ENCODE measurements at regions not wholly inside any gene's neighbourhood (a gene's known extent, or its start where the extent isn't known, plus 50 kb on each side); places are given as distances from the start of the nearest gene placed in this dataset.
"Not testable (repeated sequence)": the region's sequence is repeated elsewhere in the genome, so short reads cannot be mapped to it uniquely, and the experiment has no call there.

- no peak for DNase-seq
These were observed 136.2 kb upstream of the BOD1L1 start for GRCh38 chr4:13763707-13764106.

DNA sequence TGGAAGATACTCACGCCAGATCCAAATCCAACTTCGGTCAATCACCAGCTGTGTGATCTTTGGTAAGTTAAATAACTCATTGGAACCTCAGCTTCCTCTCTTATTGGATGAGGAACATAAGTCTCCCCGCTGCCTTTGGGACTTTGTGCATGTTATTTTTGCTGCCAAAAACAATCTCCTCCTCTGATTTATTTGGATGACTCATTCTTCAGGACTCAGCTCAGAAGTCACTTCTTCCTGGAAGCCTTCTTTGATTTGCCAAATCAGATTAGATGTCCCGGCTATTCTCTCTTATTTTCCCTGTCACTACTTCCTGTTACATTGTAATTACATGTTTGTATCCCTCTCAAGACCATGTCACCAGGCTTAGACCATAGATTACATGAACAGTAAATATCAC lies 138.0 kb upstream of the BOD1L1 start:
- no peak for DNase-seq

GRCh38 chr4:13766761-13767540 lies 139.4 kb upstream of the BOD1L1 start:
- DNase-seq, result no peak

DNA sequence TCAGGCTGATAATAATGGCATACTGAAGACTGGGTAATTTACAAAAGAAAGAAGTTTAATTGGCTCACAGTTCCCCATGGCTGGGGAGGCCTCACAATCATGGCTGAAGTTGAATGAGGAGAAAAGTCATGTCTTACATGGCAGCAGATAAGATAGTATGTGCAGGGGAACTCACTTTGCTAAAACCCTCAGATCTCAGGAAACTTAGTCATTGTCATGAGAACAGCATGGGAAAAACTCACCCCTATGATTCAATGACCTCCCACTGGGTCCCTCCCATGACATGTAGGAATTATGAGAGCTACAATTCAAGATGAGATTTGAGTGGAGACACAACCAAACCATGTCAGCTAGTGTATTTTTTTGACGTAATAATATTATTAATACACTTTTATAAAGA lies 149.8 kb upstream of the BOD1L1 start:
- no peak for DNase-seq

GRCh38 chr4:13778367-13778766 lies 150.8 kb upstream of the BOD1L1 start:
- no peak for DNase-seq

DNA sequence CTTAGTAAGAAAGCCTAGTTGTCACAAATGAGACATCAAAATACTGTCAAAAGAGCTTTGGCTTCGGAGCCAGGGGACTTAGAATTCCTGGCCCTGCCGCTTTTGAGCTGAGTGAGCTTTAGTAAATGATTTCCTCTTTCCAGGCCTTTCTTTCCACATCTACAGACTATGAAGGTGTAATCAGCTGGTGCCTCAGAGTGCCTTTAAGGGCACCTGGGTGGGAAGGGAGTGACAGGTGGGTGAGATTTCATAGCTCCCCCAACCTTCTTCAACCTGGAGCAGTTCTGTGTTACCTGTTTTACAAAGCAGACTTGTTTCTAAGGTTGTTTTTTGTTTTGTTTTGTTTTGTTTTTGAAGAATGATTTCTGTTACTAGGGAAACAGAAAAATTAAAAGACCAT lies 154.7 kb upstream of the BOD1L1 start:
- DNase-seq, result no peak

DNA sequence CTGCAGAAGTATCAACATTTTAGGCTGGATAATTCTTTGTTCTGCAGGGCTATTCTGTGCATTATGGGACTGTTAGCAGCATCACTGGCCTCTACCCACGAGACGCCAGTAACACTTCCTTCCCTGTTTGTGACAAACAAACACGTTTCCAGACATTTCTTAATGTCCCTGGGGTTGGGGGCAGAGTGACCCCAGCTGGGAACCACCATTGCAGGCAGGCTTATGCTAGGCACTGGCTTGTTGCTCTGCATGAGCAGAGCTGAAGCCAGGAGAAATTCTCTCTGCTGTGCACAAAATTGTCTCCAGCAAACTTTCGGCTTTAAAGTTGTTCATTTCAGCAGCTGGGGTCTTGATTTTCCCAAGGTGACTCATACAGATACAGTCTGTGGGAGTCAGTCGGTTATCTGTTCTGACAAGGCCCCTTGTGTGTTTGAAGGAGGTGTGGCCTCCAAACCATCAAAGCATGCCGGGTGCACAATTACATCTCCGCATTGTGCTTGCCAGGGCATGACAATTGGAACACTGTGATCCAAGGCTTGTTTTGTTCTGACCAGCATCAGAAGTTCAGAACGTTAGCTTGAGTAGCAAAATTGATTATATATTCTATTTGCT lies 156.4 kb upstream of the BOD1L1 start:
- no peak for DNase-seq

- DNase-seq, result no peak
These were observed 165.6 kb upstream of the BOD1L1 start for GRCh38 chr4:13793020-13793710.

GRCh38 chr4:13794819-13795565 lies 167.5 kb upstream of the BOD1L1 start:
- no peak for DNase-seq

- no peak for DNase-seq
These were observed 169.5 kb upstream of the BOD1L1 start for GRCh38 chr4:13797061-13797460.

GRCh38 chr4:13815231-13815630 lies 187.7 kb upstream of the BOD1L1 start:
- no peak for DNase-seq

DNA sequence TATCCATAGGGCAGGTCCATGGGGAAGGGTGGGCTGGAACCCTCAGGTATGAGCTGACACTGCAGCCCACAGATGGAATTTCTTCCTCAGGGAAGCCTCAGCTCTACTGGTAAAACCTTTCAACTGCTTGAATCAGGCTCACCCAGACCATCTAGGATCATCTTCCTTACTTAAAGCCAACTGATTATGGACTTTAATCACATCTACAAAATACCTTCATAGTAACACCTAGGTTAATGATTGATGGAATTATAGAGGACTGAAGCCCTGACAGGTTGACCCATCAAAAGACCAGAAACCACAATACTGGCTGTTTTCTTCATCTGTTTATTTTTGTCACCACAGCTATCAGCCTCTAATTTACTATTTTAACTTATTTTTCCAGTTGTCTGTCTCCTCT lies 188.9 kb upstream of the BOD1L1 start:
- DNase-seq, result no peak

DNA sequence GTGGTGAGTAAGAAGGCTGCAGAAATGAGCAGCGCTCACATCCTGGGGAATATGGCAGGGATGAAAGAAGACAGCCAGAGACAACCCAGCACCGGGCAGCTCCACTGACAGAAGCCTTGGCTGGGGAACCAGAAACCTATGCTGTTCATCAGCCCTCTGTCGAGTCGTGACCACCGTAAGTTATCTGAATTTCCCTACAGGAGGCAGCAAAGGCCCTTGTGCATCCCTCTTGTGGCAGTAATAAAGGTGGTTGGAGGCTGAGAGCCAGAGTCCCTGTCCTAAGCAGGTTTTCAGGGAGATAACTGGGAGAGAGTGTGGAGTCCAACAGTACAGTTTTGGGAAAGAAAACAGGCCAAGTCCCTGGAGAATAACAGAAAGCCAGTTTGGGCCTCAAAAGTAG lies 194.0 kb upstream of the BOD1L1 start:
- DNase-seq, result no peak

DNA sequence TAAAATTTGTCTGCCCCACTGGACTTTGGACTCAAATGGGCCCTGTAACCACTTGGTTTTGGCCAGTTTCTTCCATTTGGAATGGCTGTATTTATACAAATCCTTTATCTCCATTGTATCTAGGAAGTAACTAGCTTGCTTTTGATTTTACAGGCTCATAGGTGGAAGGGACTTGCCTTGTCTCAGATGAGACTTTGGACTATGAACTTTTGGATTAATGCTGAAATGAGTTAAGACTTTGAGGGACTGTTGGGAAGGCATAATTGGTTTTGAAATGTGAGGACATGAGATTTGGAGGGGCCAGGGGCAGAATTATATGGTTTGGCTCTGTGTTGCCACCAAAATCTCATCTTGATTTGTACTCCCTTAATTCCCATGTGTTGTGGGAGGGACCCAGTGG lies 198.3 kb upstream of the BOD1L1 start:
- DNase-seq, result not testable (repeated sequence)

GRCh38 chr4:13829457-13829856 lies 201.9 kb upstream of the BOD1L1 start:
- no peak for DNase-seq

GRCh38 chr4:13830449-13830848 lies 202.9 kb upstream of the BOD1L1 start:
- DNase-seq, result no peak

GRCh38 chr4:13833171-13833804 lies 205.8 kb upstream of the BOD1L1 start:
- DNase-seq, result no peak

DNA sequence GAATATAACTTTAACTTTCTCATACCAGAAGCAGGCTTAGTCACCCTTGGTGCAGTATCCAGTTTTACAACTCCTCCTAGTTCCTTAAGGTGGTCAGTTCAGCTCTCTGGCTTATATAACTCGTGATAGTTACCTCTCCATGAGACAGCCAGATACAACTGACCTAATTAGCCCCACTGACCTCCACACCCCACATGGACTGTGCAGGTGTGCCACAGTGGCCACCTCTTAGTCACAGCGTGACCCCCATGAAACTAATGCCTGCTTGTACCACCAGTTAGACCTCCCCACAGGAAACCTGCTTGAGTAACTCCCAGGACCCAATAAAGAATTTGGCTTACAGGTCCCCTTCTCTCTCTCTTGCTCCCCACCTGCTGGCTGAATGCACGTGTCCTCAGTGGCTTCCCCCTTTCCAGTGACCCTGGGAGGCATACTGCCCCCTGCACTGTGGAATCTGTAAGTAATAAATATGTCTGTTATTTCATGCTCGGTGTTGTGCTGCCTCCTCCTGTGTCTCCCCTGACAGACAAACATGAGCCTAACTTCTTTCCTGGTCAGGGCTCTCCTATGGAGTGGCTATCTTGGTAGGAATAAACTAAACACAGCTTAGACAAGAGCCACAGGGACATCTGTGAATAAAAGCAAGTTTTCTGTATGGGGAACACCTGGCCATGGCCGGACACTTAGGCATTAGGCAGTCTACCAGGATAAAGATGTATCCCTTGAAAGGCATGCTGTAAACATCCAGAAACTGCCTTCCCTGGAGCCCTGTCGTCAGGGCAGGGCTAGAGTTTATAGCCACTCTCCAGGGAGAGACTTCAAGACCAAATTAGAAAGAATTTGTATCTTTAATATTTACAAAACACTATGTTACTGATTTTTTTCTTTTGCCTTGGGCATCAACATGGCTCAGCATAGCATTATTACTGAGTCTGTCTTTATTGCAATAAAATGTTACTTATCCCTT lies 209.7 kb upstream of the BOD1L1 start:
- no peak for DNase-seq

GRCh38 chr4:13840502-13841190 lies 213.1 kb upstream of the BOD1L1 start:
- no peak for DNase-seq

DNA sequence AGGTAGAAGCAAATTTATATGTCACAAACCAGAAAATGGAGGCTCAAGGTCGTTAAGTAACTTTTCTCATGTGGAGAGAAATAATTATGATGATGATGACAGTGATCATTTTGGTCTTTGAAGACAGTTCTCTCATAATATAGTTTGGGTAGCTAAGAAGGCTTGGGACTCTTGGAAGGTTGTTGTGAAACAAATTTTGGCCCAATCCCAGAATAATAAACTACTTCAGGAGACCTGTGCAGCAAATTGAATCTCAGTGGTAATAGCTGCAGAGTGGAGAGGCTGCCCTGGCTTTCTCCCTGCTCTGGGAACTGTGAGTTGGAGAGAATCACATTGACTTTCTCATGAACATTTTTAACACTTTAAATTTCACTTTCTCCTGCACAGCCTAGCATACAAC lies 217.2 kb upstream of the BOD1L1 start:
- DNase-seq, result no peak

DNA sequence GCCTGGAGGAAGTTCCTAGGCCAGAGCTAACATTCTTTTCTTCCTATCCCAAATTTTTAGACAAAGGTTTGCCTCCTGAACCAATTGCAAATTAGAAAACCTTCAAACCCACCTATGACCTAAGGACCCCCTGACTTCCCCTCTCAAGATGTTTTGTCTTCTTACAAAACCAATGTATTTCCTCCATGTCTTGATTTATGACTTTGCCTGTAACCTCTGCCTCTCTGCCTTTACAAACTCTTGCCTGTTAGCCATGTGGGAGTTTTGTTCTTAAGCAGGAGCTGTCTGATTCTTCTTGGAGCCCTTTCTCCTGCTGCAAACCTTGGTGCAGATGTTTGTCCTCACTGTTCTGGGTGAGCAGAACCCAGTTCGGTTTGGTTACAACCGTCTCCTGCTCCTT lies 222.3 kb upstream of the BOD1L1 start:
- DNase-seq, result no peak
